Left ventricle myocardium inferior (tissue), 1 donor: ENCODE measurements at regions not wholly inside any gene's neighbourhood (a gene's known extent, or its start where the extent isn't known, plus 50 kb on each side); places are given as distances from the start of the nearest gene placed in this dataset.

Experiments used
- DNase-seq: peaks from one replicate; pipeline ENCODE4 v3.0.0-alpha.2; 2020
- H3K27ac ChIP-seq: fragments of 200-600 bp; replicated peaks from 2 replicates; pipeline ENCODE4 v1.8.0; 2021
- H3K27me3 ChIP-seq: fragments of 200-600 bp; 2 replicates; pipeline ENCODE4 v1.8.0; 2021; ENCODE audit warnings: low read depth
- H3K36me3 ChIP-seq: fragments of 200-600 bp; 2 replicates; pipeline ENCODE4 v1.8.0; 2021
- H3K4me1 ChIP-seq: fragments of 200-600 bp; 2 replicates; pipeline ENCODE4 v1.8.0; 2021
- H3K4me3 ChIP-seq: fragments of 200-600 bp; 2 replicates; pipeline ENCODE4 v1.8.0; 2021; ENCODE audit warnings: mild to moderate bottlenecking, moderate library complexity
- H3K9me3 ChIP-seq: fragments of 200-600 bp; replicated peaks from 2 replicates; pipeline ENCODE4 v1.8.0; 2021
- CTCF ChIP-seq: fragments of 200-600 bp; IDR thresholded peaks from 2 replicates; pipeline ENCODE4 v1.8.0; 2021; ENCODE audit warnings: antibody characterized with exemption, mild to moderate bottlenecking, borderline replicate concordance
- intact Hi-C: fragments of 100-400 bp; cut with micrococcal nuclease; formaldehyde crosslinking; loops from one replicate; pipeline ENCODE4 v1.11.0; 2022
- donor health status: DM: no; HTN: yes; CAD: no; lungs with severe emphysema.

DNA sequence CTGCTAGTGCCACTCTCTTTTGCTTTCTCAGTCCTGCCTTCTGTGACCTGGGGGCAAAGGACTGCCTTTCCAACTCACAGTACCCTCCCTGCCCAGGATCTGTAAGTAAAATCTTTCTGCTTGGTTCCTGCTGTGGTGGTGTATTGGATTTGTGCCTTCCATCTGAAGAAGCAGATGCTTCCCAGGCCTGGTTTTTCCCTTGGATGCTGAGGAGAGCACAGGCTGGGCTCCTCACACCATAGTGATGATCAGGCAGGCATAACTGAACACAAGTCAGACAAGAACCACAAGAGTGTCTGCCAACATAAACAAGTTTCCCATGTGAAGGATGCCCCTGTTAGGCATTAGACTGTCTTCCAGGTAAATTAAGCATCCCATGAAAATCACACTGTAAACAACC is 121.3 kb upstream of the NRXN1 start:
- Histone ChIP-seq H3K27ac (no peak overlapping the region), H3K36me3 (no peaks in the 10 kb centered on the region), H3K9me3 (peaks cover 9% of the 10 kb centered on the region), H3K27me3 (no peaks in the 10 kb centered on the region), H3K4me1 (no peaks in the 10 kb centered on the region), H3K4me3 (no peak overlapping the region)
- TF ChIP-seq CTCF = no peak
- DNase-seq = no peak
- intact Hi-C loops = no loop called here

DNA sequence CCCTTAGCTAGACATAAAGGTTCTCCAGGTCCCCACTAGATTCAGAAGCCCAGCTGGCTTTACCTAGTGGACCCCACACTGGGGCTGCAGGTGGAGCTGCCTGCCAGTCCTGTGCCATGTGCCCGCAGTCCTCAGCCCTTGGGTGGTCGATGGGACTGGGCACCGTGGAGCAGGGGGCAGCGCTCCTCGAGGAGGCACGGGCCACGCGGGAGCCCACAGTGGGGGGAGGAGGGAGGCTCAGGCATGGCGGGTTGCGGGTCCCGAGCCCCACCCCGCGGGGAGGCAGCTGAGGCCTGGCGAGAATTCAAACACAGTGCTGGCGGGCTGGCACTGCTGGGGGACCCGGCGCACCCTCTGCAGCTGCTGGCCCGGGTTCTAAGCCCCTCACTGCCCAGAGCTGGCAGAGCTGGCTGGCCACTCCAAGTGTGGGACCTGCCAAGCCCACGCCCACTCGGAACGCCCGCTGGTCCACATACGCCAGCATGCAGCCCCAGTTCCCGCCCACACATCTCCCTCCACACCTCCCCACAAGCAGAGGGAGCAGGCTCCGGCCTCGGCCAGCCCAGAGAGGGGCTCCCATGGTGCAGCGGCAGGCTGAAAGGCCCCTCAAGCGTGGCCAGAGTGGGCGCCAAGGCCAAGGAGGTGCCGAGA is 119.7 kb upstream of the NRXN1 start:
- Histone ChIP-seq H3K36me3 (no peaks in the 10 kb centered on the region), H3K4me1 (no peaks in the 10 kb centered on the region), H3K27ac (no peak overlapping the region), H3K4me3 (no peak overlapping the region), H3K9me3 (peaks cover 9% of the 10 kb centered on the region), H3K27me3 (no peaks in the 10 kb centered on the region)
- no peak for DNase-seq
- no peak for TF ChIP-seq CTCF
- intact Hi-C loops = no loop called here

GRCh38 chr2:51149725-51150124 is 117.8 kb upstream of the NRXN1 start:
- intact Hi-C loops = no loop called here
- DNase-seq = no peak

GRCh38 chr2:51145761-51146160 is 113.8 kb upstream of the NRXN1 start:
- H3K27me3 ChIP-seq = no peaks in the 10 kb centered on the region
- no peaks in the 10 kb centered on the region for H3K4me1 ChIP-seq
- H3K4me3 ChIP-seq = no peak overlapping the region
- DNase-seq = no peak
- intact Hi-C loops = no loop called here
- no peak for TF ChIP-seq CTCF
- no peak overlapping the region for H3K27ac ChIP-seq
- H3K36me3 ChIP-seq = no peaks in the 10 kb centered on the region
- H3K9me3 ChIP-seq = no peaks in the 10 kb centered on the region

More at GRCh38 chr2:51149725-51150124, 117.8 kb upstream of the NRXN1 start:
- no peak for TF ChIP-seq CTCF
- H3K9me3 ChIP-seq = peaks cover 9% of the 10 kb centered on the region
- H3K4me3 ChIP-seq = no peak overlapping the region
- H3K27me3 ChIP-seq = no peaks in the 10 kb centered on the region
- H3K4me1 ChIP-seq = no peaks in the 10 kb centered on the region
- no peaks in the 10 kb centered on the region for H3K36me3 ChIP-seq
- no peak overlapping the region for H3K27ac ChIP-seq

DNA sequence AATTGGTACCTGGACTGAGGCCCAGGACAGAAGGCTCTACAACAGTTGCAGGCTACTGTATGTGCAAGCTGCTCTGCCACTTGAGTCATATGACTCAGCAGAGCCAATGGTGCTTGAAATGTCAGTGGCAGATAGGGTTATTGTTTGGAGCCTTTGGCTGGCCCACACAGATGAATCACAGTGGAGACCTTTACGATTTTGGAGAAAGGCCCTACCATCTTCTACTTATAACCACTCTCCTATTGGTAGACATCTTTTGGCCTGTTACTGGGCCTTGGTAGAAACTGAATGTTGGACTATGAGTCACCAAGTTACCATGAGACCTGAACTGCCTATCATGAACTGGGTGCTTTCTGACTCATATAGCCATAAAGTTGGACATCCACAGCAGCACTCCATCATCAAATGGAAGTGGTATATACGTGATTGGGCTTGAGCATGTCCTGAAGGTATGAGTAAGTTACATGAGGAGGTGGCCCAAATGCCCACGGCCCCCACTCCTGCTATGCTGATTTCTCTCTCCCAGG is 88.9 kb upstream of the NRXN1 start:
- H3K4me3 ChIP-seq = no peak overlapping the region
- no peaks in the 10 kb centered on the region for H3K27me3 ChIP-seq
- no peaks in the 10 kb centered on the region for H3K4me1 ChIP-seq
- no peaks in the 10 kb centered on the region for H3K36me3 ChIP-seq
- no peak for TF ChIP-seq CTCF
- DNase-seq = no peak
- H3K9me3 ChIP-seq = no peaks in the 10 kb centered on the region
- intact Hi-C loops = no loop called here
- no peak overlapping the region for H3K27ac ChIP-seq
